HG03025 (cell line): ENCODE measurements at regions not wholly inside any gene's neighbourhood (a gene's known extent, or its start where the extent isn't known, plus 50 kb on each side); places are given as distances from the start of the nearest gene placed in this dataset.
A peak's percentile ranks its signal among the peaks of the same experiment; 100 is the strongest.

Experiments
- ATAC-seq: cut with Tn5 transposase; IDR thresholded peaks from one replicate; pipeline ENCODE4 v1.9.1; 2021; ENCODE audit warnings: mild to moderate bottlenecking, moderate library complexity; ENCODE audit not compliant: unreplicated experiment, low FRiP score

DNA sequence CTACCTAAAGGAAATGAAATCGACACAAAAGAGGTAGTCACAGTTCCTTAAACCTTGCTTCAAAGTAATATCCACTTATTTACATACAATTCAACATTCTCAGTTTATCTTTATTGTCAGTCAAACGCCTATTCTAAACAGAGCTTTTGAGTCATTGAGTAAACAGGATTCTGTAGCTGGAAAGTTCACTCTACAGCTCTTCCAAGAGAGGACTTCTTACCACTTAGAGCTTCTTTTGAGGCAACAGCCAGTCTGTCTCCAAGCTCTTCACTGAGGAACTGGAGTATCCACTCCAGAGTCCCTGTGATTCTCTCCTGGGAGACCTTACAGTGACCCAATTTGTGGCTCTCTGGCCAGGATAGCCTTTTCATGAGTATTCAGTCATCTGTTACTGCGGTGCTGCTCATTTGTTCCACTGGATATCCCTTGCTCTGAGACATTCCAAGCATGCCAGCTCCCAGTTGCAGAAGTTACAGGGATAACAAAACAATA lies 210.9 kb upstream of the OSR1 start:
- no peak for ATAC-seq

DNA sequence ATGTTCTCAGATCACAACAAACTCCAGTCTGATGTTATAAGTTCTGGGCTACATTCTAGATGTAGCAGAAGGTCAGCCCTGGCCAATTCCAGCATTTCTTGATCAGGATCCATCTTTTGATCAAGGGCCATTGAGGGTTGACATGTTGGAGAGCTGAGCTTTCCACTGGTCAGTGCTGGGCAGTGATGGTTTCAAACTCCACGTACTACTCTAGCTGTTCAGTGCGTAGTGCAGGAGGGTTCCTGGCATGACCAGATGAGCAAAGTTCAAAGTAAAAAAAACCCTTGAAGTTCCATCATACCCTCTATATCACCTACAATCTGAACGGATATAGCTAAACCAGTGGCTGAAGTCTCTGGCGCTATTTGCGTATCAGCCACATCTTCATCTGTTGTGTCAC lies 210.4 kb upstream of the OSR1 start:
- ATAC-seq, result no peak

DNA sequence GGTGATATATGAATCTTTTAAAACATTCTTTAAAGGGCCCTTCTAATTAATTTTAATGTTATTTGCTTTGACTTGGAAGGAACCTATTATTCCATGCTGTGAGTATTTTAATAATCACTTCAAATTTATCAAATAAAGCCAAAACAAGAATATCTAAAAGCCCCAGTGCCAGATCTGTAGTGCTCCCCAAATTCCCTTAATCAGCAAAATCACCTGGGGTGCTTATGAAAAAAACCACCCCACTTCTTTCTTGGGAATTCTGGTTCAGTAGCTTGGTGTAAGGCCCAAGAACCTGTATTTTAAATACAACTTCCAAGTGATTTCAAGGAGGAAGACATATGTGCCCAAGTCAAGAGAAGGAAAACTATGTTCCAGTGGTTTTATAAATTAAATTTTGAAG lies 202.4 kb upstream of the OSR1 start:
- ATAC-seq, result no peak

DNA sequence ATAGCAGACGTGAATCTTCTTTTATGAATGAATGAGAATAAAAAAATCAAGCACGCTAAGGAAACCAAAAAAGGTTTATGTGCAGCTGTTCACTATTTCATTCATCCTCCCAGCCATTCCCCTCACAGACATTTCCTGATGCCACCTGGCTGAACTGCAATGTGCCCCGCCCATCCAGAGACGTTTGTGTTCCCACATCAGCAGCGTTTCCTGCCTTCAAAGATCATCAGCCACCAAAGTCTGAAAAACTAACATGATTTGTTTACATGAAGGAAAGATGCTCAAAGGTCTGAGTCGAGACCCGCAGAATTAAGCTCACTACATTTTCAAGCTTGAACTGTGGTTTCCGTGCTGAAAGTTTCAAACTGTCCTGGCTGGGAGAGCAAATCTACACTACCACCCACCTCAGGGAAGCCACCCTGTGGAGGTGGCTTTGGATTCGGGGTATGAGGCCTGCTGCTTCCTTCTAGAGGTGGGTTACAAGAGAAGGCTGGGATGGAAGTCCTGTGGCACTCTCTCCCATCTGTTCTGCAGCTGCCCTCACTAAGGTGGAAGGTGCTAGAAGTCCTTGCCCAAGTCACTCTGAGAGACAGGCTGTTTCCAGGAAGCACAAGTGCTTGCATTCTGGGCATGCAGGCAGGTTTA lies 201.3 kb upstream of the OSR1 start:
- no peak for ATAC-seq

DNA sequence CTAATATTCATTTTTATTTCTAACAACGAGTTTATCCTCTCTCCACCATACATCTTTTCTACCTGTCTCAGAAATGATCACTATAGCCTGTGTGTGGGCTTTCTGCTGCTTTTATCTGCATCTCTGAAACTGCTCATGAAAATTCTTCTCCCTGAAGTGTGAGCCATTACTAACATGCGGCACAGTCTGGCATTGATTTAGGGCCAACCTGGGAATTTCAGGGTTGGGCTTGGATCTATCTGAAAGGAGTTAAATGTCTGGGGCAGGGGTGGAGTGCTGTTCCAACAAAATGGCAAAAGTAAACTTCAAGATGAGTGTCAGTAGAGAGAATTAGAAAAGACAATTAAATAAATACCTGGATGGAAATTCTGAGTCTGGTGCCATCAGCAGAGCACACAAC lies 198.2 kb upstream of the OSR1 start:
- no peak for ATAC-seq

DNA sequence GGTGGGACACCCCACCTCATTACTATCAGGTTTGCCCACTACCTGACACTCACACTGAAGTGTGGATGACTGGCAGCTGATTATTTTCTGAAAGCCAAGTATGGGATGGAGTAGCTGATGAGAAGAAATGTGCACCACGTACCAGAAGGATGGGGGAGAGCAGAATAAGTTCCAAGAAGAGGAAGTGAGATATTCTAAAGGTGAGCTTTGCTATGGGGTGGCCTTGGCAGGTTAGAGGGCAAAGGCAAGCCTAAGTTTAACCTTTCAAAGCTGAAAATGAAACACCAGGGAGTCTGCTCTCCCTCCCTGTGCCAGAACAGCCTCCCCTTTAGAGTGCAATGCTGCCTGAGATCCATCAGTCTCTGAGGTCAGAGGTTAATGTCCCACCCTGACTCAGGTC lies 196.1 kb upstream of the OSR1 start:
- peak; percentile 89 for ATAC-seq

DNA sequence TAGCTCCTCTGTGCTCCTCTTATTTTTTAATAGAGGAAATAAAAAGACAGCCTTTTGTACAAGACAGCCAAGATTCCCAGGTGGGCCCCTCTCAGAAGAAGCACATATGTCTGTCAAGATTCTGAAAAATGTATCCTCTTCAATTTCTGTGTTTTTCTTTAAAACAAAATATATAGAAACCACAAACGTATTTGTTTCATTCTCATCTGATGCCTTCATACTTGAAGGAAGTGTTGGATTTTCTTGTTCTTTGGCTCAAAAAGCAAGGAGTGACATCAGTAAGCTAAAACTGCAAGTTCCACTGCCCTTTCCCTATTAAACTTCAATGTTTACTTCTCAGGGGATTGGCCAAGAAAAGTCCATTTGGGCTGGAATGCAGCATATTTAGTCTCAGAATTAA lies 193.8 kb upstream of the OSR1 start:
- no peak for ATAC-seq

DNA sequence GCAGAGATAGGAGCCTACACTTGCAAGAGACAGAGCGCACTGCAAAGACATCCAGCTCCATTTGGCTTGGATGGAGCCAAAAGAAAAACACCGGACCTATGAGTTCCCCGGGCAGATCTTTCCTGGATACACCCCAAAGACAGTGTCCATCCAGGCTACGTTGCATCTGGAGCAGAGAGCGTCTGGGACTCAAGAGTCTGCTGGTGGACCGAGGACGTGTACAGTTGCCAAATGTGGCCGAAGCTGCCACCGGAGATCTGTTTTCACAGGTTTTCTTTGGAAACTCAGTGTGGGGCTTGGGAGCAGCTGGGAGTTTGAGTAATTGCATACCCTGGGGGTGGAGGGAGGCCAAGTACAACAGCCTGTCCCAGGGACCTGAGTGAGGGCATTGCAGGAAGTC lies 192.3 kb upstream of the OSR1 start:
- ATAC-seq, result no peak

DNA sequence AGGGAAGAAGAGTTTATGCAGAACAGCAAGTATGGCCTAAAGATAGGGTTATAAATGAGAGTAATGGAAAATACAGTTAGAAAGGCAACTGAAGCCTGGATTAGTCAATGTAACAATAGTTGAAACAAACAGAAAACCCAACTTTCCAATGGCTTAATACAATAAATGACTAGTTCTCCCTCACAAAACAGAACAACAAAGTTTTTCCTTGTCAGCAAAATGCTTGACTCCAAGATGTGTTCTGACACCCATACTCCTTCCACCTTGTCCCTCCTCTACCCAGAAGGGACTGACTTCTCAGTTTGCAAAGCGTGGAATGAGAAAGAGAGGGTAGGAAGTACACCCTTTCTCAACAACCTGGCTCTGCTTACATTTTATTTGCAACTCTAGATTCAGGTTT lies 191.4 kb upstream of the OSR1 start:
- ATAC-seq, result no peak

DNA sequence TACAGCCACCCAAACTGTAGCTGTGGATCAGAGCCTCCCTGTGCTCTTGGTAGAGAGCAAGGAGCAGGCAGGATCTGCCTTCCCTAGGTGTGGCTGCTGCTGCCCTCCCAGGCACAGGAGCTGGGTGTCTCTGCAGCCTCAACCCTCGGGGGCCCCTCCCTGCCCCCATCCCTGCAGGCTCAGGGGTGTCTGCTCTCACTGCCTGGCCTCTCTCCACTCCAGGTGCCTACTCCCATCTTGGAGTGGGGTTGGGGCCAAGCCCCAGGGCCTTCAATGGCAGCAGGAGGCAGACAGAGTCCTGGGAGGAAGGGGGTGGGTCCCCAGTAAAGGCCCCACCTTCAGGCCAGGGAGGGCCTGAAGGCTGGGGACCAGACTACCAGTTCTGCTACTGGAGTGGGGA lies 189.7 kb upstream of the OSR1 start:
- no peak for ATAC-seq

DNA sequence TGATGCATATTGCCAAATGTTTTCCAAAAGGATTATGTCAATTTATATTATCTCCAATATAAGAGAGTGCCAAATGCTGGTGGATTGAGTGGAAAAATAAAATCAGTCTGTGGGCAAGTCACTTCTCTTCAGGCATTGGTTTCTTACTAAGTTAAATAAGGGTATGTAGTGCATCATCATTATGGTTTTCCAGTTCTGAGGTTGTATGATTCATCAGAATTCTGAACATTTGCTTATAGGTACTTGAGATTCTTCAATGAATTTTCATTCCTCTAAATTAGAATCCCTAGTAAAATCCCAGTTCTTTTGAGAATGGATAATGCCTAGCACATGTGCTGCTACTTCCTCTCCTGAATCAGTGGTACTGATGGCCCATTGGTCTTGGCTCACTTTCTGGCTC lies 188.9 kb upstream of the OSR1 start:
- ATAC-seq, result no peak

DNA sequence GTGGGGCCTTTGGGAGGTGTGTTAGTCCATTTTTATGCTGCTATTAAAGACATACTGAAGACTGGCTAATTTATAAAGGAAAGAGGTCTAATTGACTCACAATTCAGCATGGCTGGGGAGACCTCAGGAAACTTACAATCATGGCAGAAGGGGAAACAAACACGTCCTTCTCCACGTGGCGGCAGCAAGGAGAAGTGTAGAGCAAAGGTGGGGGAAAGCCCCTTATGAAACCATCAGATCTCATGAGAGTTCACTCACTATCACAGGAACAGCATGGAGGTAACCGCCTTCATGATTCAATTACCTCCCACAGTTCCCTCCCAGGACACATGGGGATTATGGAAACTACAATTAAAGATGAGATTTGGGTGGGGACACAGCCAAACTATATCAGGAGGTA lies 187.1 kb upstream of the OSR1 start:
- ATAC-seq, result no peak

DNA sequence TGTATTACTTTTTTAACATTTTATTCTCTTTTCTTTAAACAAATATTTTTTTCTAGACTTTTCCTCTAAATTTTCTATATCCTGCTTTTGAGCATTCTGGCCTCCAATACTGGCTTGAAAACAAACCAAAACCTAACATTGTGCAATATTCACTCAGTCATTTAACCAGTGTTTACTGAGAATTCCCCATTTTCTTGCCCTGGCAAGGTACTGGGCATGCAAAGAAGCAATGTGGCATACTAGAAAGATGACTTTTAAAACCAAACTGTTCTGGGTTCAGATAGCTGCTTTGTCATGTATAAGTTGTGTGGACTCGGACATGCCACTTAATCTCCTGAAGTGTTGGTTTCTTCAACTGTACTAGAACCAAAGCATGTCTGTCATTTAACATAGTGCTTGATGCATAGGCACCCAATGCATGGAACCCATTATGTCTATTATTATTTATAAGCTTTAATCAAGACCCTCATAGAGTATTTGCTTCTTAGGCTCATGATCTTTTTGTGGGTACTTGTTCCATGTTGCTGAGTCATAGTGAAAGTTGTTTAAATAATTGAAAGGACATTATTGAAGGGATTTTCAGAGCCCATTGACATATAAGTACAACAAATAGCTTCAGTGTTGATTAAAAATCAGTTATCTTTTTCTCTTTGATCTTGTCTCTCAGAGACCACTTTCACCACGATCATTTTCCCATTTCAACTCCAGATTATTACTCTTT lies 185.4 kb upstream of the OSR1 start:
- no peak for ATAC-seq

DNA sequence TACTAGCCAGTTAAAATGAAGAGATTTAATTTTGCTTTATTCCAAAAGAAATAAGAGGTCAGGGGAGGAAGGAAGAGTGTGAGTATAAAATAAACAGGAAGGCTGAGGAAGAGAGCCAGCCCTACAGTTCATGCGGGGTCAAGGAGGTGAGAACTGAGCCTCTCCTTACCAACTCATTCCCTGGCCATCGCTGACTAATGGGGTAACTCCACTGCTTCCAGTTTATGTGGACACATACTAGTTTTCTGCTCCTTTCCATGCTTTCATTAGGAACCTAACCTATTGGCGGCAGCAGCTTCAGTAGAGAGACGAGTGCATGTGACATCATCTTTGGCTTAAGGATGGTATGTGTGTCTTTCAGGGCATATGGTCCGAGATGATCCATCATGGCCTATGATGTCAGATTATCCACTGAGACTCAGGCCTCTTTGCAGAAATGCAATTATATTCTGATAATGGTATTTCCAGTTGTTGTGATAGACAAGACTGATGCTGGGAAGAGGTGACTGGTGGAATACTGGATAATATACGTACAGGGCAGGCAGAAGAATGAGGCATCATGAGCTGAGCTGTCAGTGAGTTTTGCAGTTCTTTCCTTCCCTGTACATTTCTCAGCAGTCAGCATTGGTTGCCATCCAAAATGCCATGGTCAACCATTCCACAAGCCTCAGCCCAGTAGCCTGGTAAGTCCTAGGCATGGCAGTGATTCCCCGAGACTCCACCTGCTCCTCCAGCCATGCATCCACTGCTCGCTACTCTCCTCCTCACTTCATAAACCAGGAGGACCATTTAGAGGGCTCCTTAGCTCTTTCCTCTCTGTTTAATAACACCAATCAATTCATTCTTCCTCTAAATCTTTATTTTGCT lies 184.6 kb upstream of the OSR1 start:
- ATAC-seq, result no peak

DNA sequence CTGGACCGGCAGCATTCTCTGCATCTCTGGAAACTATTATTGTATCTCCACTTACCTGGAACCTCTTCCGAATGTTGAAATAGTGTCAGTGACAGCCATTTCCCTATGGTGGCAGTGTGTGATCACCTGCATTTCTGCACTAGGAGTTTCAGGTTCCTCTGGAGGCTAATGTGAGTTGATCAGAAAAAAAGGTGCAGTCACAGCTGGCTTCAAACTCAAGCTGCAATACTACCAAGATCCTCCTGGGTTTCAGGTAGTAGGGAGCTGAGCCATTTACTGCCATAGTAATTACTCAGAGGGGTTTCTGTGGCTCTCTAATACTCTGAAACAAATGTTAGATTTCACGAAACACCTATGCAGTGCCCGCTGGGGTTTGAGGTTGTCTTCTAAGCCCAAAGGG lies 183.5 kb upstream of the OSR1 start:
- no peak for ATAC-seq

DNA sequence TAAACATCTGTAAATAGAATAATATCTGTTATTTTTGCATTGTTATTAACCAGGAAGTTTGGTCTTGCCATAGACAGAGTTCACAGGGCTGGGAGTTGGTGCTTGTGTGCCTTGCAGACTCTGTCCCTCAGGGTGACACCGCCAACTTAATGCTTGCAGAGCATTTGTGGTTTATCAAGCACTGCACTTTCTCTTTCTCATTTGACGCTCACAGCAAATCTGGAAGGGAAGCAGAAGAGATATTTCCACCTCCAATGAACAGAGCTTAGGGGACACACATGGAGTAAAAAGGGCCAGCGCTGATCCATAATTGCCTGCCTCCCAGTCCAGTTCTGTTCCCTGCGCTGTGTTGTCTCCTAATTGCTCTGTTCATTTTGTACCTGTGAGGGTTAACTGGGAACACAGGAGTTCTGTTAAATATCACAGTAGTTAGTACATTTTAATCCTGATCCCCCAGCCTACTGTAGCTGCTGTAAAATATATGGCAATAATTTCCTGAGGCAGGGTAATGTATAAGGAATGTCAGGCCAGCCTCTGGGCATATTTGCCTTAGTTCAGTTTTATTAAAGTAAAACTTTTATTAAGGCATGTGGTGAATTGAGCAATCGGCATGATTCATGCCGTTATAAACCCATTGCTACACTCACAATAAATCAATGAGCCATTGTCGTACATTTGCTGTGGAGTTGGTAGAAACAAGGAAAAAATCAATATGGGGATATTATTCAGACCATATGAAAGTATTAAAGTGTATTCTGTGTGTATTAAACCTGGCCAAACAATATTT lies 182.5 kb upstream of the OSR1 start:
- no peak for ATAC-seq

DNA sequence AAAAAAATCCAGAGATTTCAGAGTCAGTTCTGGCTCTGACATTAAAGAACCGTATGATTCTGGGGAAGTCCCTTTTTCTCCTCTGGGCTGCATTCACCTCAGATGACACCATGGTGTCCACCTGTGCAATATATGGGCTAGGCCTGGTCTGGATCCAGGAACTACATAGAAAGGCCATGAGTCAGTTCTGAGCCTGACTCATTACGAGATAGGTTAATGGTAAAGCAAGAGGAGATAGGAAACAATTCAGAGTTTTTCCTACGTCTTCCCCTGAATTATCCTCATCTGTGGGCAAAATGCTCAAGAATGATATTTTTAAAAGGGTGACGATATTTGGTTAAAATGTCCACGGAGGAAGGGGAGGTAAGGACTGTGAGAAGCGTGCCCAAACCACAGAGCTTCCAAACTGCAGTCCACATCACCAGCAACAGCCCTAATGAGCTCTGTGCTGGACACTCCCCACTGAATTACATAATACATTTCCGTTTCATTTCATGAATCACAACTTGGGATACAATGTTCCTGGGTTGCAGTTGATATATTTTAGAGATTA lies 180.1 kb upstream of the OSR1 start:
- ATAC-seq, result no peak

DNA sequence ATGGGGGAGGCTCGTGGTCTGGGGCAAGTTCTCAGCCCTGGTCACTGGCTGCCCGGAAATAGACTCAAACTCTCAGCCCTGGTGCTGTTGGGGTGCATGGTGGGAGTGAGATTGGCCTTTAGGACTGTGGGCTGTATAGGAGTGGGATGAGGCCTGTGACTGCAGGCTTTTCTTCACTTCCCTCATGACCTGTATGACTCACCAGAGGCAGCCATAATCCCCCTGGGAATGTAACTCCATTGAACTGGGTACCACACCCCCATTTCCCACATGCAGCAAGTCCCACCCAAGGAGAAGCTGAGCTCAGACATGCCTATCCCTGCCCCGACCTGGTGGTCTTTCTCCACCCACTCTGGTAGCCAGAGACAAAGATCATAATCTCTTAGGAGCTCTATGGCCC lies 177.7 kb upstream of the OSR1 start:
- ATAC-seq, result no peak

DNA sequence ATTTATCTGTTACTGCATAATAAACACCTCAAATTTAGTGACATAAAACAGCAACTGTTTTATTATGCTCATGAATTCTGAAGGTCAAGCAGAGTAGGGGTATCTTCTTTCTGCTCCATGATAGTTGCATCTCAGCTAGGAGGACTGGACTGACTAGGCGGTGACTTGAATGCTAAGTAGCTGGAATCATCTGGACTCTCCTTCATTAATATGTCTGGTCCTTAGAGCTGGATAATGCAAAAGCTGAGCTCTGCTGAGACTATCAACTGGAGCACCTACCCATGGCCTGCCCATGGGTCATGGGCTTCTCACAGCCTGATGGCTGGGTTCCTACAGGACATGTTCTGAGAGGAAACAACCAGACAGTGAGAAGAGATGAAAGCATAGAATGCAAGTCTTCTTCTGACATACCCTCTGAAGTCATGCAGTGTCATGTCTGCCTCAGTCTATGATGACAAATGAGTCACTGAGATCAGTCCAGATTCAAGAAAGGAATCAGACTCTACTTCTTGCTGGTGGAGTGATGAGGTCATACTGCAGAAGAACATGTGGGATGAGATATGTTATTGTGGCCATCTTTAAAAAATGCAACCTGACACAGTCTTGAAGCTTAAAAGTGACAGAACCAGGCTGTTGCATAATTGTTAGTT lies 174.2 kb upstream of the OSR1 start:
- ATAC-seq, result no peak

DNA sequence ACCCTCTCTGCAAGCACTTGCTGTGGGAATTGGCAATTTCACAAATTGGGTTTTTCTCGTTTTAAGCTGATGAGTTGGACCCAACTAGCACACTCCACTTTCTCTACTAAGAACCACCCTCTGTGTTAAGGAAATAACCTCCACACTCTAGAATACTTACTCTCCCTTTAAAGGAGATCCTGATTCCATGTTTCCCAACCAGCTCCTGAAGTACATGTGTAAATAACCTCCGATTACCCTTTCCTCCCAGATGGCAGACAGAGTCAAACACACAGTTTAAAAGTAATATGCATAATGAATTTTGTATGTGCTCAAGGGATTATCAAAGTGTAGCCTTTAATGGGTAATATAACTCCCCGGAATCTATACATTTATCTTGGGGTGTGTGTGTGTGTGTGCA lies 171.3 kb upstream of the OSR1 start:
- ATAC-seq, result no peak
